ENCODE measurements at regions not wholly inside any gene's neighbourhood (a gene's known extent, or its start where the extent isn't known, plus 50 kb on each side); places are given as distances from the start of the nearest gene placed in this dataset.

GRCh38 chr6:165791306-165791705 is 128.3 kb upstream of the PDE10A start:
- TF ChIP-seq CTCF (IDR thresholded peaks at IDR 0.05), result no peak
- H3K27ac Mint-ChIP-seq, result no peak overlapping the region
- no peak for DNase-seq

GRCh38 chr6:165782812-165783211 is 119.8 kb upstream of the PDE10A start:
- Mint-ChIP-seq H3K36me3 (ENCODE audit: low read depth) (no peaks in the 10 kb centered on the region), H3K27ac (no peak overlapping the region), H3K27me3 (ENCODE audit: low read depth, poor library complexity) (peaks cover 27% of the 10 kb centered on the region), H3K4me1 (peaks cover 32% of the 10 kb centered on the region), H3K9me3 (no peaks in the 10 kb centered on the region), H3K4me3 (no peak overlapping the region)
- no peak for DNase-seq
- TF ChIP-seq CTCF (IDR thresholded peaks at IDR 0.05), result no peak

More at GRCh38 chr6:165791306-165791705, 128.3 kb upstream of the PDE10A start:
- Mint-ChIP-seq H3K9me3 (no peaks in the 10 kb centered on the region), H3K36me3 (ENCODE audit: low read depth) (no peaks in the 10 kb centered on the region), H3K4me3 (no peak overlapping the region), H3K4me1 (peaks cover 19% of the 10 kb centered on the region), H3K27me3 (ENCODE audit: low read depth, poor library complexity) (peaks cover 12% of the 10 kb centered on the region)

- peak; percentile 30 for DNase-seq
- peaks cover 37% of the 10 kb centered on the region for H3K4me1 Mint-ChIP-seq
- H3K36me3 Mint-ChIP-seq (ENCODE audit: low read depth), result no peaks in the 10 kb centered on the region
Observed at GRCh38 chr6:165782134-165782533, 119.1 kb upstream of the PDE10A start.

GRCh38 chr6:165777680-165778079 is 114.6 kb upstream of the PDE10A start:
- Mint-ChIP-seq H3K27ac (no peak overlapping the region), H3K4me3 (no peak overlapping the region), H3K4me1 (peaks cover 70% of the 10 kb centered on the region), H3K9me3 (no peaks in the 10 kb centered on the region), H3K27me3 (ENCODE audit: low read depth, poor library complexity) (peaks cover 7% of the 10 kb centered on the region), H3K36me3 (ENCODE audit: low read depth) (no peaks in the 10 kb centered on the region)
- DNase-seq, result no peak
- TF ChIP-seq CTCF (IDR thresholded peaks at IDR 0.05), result no peak

More at GRCh38 chr6:165782134-165782533, 119.1 kb upstream of the PDE10A start:
- H3K27ac Mint-ChIP-seq, result peak overlapping the region; percentile 39
- H3K27me3 Mint-ChIP-seq (ENCODE audit: low read depth, poor library complexity), result peaks cover 30% of the 10 kb centered on the region
- no peak for TF ChIP-seq CTCF (IDR thresholded peaks at IDR 0.05)
- no peaks in the 10 kb centered on the region for H3K9me3 Mint-ChIP-seq
- H3K4me3 Mint-ChIP-seq, result no peak overlapping the region

GRCh38 chr6:165776691-165777090 is 113.7 kb upstream of the PDE10A start:
- Mint-ChIP-seq H3K27ac (no peak overlapping the region), H3K36me3 (ENCODE audit: low read depth) (no peaks in the 10 kb centered on the region), H3K9me3 (no peaks in the 10 kb centered on the region), H3K27me3 (ENCODE audit: low read depth, poor library complexity) (peaks cover 13% of the 10 kb centered on the region), H3K4me3 (no peak overlapping the region), H3K4me1 (peaks cover 66% of the 10 kb centered on the region)
- TF ChIP-seq CTCF (IDR thresholded peaks at IDR 0.05), result no peak
- DNase-seq, result no peak

- Mint-ChIP-seq H3K4me3 (no peak overlapping the region), H3K36me3 (ENCODE audit: low read depth) (no peaks in the 10 kb centered on the region), H3K9me3 (no peaks in the 10 kb centered on the region), H3K4me1 (peaks cover 58% of the 10 kb centered on the region), H3K27me3 (ENCODE audit: low read depth, poor library complexity) (peaks cover 21% of the 10 kb centered on the region), H3K27ac (no peak overlapping the region)
- no peak for DNase-seq
- no peak for TF ChIP-seq CTCF (IDR thresholded peaks at IDR 0.05)
Observed at GRCh38 chr6:165775721-165776120, 112.7 kb upstream of the PDE10A start.
